ENCODE measurements at regions not wholly inside any gene's neighbourhood (a gene's known extent, or its start where the extent isn't known, plus 50 kb on each side); places are given as distances from the start of the nearest gene placed in this dataset.

DNA sequence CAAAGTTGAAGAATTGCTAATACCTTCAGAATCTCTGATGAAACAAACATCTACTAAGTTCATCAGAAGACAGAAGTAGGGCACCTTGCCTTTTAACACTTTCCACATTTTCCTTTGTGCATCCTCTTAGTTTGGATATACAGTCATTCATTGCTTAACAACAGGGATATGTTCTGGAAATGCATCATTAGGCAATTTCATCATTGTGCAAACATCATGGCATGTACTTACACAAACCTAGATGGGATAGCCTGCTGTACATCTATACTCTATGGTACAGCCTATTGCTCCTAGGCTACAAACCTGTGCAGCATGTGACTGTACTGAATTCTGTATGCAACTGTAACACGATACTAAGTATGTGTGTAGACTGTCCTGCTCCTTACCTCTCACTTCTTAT, 169.8 kb downstream of the SUCLA2 start:
- H3K4me1 ChIP-seq (ENCODE audit: insufficient read depth), result no peaks in the 10 kb centered on the region
- WGBS (ENCODE audit: low lambda C conversion rate, missing lambda C conversion rate), result 77% methylated on average over 1 of the region's 1 CpG
- no peaks in the 10 kb centered on the region for H3K27me3 ChIP-seq
- H3K9me2 ChIP-seq (replicated peaks; ENCODE audit: insufficient read depth), result no peaks in the 10 kb centered on the region
- H3K79me2 ChIP-seq, result no peaks in the 10 kb centered on the region
- H3K4me3 ChIP-seq, result no peak overlapping the region
- no peaks in the 10 kb centered on the region for H3K36me3 ChIP-seq (replicated peaks; ENCODE audit: insufficient read depth, low read depth)
- no peak overlapping the region for H2AFZ ChIP-seq
- no peak overlapping the region for H3K27ac ChIP-seq
- H3K9me3 ChIP-seq (ENCODE audit: low read depth), result no peaks in the 10 kb centered on the region
- TF ChIP-seq EZH2 (IDR thresholded peaks at IDR 0.05; ENCODE audit: borderline replicate concordance) (no peak), EZH2phosphoT487 (IDR thresholded peaks at IDR 0.05; ENCODE audit: low read depth, severe bottlenecking, unreplicated experiment) (no peak)
- TF ChIP-seq, protein P1, sequence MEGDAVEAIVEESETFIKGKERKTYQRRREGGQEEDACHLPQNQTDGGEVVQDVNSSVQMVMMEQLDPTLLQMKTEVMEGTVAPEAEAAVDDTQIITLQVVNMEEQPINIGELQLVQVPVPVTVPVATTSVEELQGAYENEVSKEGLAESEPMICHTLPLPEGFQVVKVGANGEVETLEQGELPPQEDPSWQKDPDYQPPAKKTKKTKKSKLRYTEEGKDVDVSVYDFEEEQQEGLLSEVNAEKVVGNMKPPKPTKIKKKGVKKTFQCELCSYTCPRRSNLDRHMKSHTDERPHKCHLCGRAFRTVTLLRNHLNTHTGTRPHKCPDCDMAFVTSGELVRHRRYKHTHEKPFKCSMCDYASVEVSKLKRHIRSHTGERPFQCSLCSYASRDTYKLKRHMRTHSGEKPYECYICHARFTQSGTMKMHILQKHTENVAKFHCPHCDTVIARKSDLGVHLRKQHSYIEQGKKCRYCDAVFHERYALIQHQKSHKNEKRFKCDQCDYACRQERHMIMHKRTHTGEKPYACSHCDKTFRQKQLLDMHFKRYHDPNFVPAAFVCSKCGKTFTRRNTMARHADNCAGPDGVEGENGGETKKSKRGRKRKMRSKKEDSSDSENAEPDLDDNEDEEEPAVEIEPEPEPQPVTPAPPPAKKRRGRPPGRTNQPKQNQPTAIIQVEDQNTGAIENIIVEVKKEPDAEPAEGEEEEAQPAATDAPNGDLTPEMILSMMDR (IDR thresholded peaks at IDR 0.05; ENCODE audit: poor library complexity), result no peak
- no peak for DNase-seq (ENCODE audit: low spot score)
- H3K4me2 ChIP-seq, result no peak overlapping the region
- no peaks in the 10 kb centered on the region for H4K20me1 ChIP-seq (ENCODE audit: insufficient read depth, poor library complexity, severe bottlenecking)

DNA sequence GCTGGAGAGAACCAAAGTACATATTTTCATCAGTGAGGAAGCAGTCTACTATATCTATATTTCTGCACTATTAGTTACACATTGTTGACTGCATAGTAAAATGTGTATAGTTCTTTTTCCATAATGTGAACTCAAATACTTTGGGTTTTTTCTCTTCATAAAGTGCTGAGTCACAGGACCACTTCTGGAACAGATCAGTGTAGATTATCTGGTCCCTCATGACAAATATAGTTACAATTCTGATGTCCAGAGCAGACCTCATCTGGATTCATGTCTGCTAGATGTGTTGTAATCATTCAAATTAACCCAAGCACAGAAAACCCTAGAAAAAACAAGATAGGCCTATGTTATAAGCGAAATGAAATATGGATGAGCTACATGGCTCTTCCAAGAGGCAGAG, 171.4 kb downstream of the SUCLA2 start:
- WGBS (ENCODE audit: low lambda C conversion rate, missing lambda C conversion rate), result 92% methylated on average over 1 of the region's 1 CpG
- Histone ChIP-seq H3K4me1 (ENCODE audit: insufficient read depth) (no peaks in the 10 kb centered on the region), H3K27ac (peak overlapping the region; percentile 16), H2AFZ (no peak overlapping the region), H4K20me1 (ENCODE audit: insufficient read depth, poor library complexity, severe bottlenecking) (no peaks in the 10 kb centered on the region), H3K9me3 (ENCODE audit: low read depth) (no peaks in the 10 kb centered on the region), H3K9me2 (replicated peaks; ENCODE audit: insufficient read depth) (no peaks in the 10 kb centered on the region), H3K27me3 (no peaks in the 10 kb centered on the region), H3K36me3 (replicated peaks; ENCODE audit: insufficient read depth, low read depth) (no peaks in the 10 kb centered on the region), H3K79me2 (no peaks in the 10 kb centered on the region), H3K4me2 (no peak overlapping the region), H3K4me3 (no peak overlapping the region)
- no peak for DNase-seq (ENCODE audit: low spot score)
- TF ChIP-seq EZH2phosphoT487 (IDR thresholded peaks at IDR 0.05; ENCODE audit: low read depth, severe bottlenecking, unreplicated experiment) (no peak), EZH2 (IDR thresholded peaks at IDR 0.05; ENCODE audit: borderline replicate concordance) (no peak)
- TF ChIP-seq, protein P1 (IDR thresholded peaks at IDR 0.05; ENCODE audit: poor library complexity), result no peak

DNA sequence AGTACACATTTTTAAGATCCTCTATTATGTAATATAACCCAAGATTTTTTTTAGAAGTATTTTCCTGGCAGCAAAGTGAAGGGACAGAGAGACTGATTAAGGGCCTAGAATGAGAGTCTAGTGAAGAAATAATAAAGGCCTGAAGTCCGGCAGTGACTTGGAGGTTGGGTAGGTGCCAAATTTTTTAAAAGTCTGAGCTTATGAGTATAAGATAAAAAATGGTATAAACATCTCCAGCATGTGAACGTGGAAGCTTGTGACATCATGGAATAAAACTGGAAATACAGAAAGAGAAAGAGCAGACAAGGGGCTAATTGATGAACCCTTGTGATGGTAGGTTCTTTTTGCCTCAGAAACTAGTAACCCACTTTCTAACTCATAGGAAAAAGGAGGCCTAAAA, 174.6 kb downstream of the SUCLA2 start:
- no peaks in the 10 kb centered on the region for H3K79me2 ChIP-seq
- no peaks in the 10 kb centered on the region for H4K20me1 ChIP-seq (ENCODE audit: insufficient read depth, poor library complexity, severe bottlenecking)
- no peaks in the 10 kb centered on the region for H3K9me2 ChIP-seq (replicated peaks; ENCODE audit: insufficient read depth)
- peak; percentile 59 for DNase-seq (ENCODE audit: low spot score)
- no peaks in the 10 kb centered on the region for H3K36me3 ChIP-seq (replicated peaks; ENCODE audit: insufficient read depth, low read depth)
- no peak overlapping the region for H3K4me3 ChIP-seq
- H2AFZ ChIP-seq, result no peak overlapping the region
- no peak overlapping the region for H3K4me2 ChIP-seq
- no peaks in the 10 kb centered on the region for H3K9me3 ChIP-seq (ENCODE audit: low read depth)
- peak overlapping the region; percentile 64 for H3K27ac ChIP-seq
- no peaks in the 10 kb centered on the region for H3K4me1 ChIP-seq (ENCODE audit: insufficient read depth)
- no peaks in the 10 kb centered on the region for H3K27me3 ChIP-seq
- TF ChIP-seq, protein P1 (IDR thresholded peaks at IDR 0.05; ENCODE audit: poor library complexity), result no peak
- TF ChIP-seq EZH2phosphoT487 (IDR thresholded peaks at IDR 0.05; ENCODE audit: low read depth, severe bottlenecking, unreplicated experiment), result no peak
- WGBS (ENCODE audit: low lambda C conversion rate, missing lambda C conversion rate), result 52% methylated on average over 2 of the region's 2 CpGs

DNA sequence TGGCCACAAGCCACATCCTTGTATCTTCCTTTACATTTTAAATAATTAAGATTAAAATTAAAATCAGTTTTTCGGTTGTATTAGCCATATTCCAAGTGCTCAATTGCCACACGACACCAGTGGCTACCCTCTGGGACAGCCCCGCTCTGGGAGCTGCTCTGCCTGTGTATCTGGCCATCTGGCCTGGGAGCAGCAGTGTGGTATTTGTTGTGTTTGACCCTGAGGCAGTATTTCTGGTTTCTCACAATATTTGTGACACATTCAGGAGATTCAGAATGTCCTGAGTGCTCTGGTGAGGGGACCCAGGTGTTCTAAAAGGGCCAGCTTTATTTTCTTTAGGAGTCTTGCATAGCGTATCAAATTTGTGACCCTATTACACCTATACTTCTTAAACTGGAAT, 179.0 kb downstream of the SUCLA2 start:
- H3K9me3 ChIP-seq (ENCODE audit: low read depth), result no peaks in the 10 kb centered on the region
- TF ChIP-seq, protein P1 (IDR thresholded peaks at IDR 0.05; ENCODE audit: poor library complexity), result no peak
- no peak for TF ChIP-seq EZH2 (IDR thresholded peaks at IDR 0.05; ENCODE audit: borderline replicate concordance)
- TF ChIP-seq EZH2phosphoT487 (IDR thresholded peaks at IDR 0.05; ENCODE audit: low read depth, severe bottlenecking, unreplicated experiment), result no peak
- 83% methylated on average over 4 of the region's 4 CpGs for WGBS (ENCODE audit: low lambda C conversion rate, missing lambda C conversion rate)
- H3K4me3 ChIP-seq, result no peak overlapping the region
- H3K9me2 ChIP-seq (replicated peaks; ENCODE audit: insufficient read depth), result no peaks in the 10 kb centered on the region
- no peak overlapping the region for H2AFZ ChIP-seq
- no peaks in the 10 kb centered on the region for H3K36me3 ChIP-seq (replicated peaks; ENCODE audit: insufficient read depth, low read depth)
- H3K27ac ChIP-seq, result no peak overlapping the region
- no peaks in the 10 kb centered on the region for H3K79me2 ChIP-seq
- no peaks in the 10 kb centered on the region for H3K27me3 ChIP-seq
- no peaks in the 10 kb centered on the region for H3K4me1 ChIP-seq (ENCODE audit: insufficient read depth)
- H4K20me1 ChIP-seq (ENCODE audit: insufficient read depth, poor library complexity, severe bottlenecking), result no peaks in the 10 kb centered on the region
- H3K4me2 ChIP-seq, result no peak overlapping the region
- no peak for DNase-seq (ENCODE audit: low spot score)

All from hepatocyte (in vitro differentiated cells).